GM18517 (cell line): ENCODE measurements at regions not wholly inside any gene's neighbourhood (a gene's known extent, or its start where the extent isn't known, plus 50 kb on each side); places are given as distances from the start of the nearest gene placed in this dataset.
"Not testable (repeated sequence)": the region's sequence is repeated elsewhere in the genome, so short reads cannot be mapped to it uniquely, and the experiment has no call there.

ENCODE experiments used
- ATAC-seq: cut with Tn5 transposase; IDR thresholded peaks from one replicate; pipeline ENCODE4 v1.9.1; 2021; ENCODE audit warnings: mild to moderate bottlenecking, moderate library complexity; ENCODE audit not compliant: unreplicated experiment

DNA sequence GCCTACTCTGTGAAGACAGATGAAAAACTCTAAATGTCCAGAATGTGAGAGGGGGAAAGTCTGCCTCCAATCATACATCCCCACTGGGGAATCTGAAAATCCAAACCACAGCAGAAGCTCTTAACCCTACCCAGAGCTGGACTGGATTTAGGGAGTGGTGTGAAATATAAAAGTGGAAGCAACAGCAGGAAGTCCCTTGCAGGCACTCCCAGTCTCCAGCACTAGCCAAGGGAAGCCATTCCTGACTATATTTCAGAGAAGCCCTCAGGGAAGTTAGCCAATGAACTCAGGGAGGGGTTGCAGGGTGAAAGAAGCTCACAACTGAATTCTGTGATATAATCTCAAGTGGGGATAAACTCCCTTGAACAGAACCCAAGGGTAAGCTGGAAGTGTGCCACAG lies 51.5 kb downstream of the CRPPA start:
- ATAC-seq: no peak

DNA sequence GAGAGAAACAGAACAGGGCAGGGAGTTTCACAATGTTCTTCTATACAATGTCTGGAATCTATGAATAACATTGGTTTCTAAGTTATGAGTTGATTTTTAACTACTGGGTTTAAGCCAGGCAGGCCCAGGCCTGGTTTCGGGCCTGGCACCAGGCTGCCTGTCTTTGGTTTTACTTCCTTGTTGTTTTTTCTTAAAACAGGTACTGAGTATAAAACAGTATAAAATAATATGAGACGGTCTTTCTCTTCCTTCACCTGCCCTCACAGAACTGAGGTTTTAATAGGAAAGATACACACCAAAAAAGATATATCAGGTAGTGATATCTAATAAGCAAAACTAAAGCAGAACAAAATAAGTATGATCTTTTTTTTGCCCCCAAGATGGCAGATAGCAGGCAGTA lies 52.0 kb downstream of the CRPPA start:
- ATAC-seq: not testable (repeated sequence)

DNA sequence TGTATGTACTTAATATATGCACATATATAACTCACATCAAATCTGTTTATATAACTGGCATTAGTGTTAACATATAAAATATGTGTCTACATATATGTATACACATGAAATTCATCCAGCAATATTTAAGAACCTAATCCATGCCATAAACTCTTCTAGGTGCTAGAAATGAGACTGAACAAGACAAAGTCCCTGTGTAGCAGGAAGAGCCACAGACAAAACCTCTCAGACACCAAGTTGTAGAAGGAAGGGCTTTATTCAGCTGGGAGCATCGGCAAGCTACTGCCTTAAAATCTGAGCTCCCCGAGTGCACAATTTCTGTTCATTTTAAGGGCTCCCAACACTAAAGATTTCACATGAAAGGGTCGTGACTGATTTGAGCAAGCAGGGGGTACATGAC lies 52.5 kb downstream of the CRPPA start:
- ATAC-seq: no peak

DNA sequence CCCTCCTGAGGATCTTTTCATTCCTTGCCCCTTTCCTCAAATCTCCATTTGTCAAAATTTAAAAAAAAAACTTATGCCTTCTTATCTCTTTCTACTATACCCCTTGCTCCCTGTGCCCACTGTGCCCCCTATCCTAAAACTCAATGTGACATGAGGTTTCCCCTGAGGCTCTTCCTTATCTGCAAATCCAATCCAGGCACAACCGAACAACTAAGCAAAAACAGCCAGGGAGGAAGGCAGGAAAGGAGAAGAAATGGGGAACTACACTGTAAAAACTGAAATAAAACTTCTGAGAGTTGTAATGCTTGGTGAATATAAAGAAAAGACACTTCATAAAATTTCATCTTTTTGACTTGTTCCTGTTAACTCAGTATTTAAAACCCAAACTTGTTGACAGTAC lies 54.2 kb downstream of the CRPPA start:
- no peak for ATAC-seq

DNA sequence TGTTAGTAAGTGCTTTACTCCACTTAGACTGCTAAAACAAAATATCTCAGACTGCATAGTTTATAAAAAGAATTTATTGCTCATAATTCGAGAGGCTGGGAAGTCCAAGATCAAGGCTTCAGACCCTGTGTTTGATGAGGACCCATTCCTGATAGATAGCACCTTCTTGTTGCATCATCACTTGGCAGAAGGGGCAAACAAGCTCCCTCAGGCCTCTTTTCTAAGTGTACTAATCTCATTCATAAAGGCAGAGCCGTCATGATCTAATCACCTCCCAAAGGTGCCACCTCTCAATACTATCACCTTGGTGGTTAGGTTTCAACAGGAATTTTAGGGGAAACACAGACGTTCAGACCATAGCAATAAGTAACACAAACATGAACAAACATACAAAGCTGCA lies 55.4 kb downstream of the CRPPA start:
- ATAC-seq: no peak

DNA sequence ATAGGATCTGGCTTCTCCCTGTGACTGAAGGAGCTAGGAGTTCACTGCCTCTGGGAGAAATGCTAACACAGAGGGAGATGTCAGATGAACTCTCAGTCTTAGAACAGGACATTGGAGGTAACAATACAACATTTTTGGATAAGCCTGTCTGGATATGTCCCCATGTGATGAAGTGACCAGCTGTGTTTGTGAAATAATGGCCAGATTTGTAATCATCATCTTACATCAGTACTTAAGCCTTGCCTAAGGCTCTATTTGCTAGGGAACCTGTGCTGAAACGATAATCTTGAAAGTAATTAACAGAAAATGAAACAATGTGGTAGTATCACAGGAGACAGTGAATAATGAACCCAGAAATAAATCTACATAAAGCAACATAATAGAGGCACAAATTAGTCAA lies 56.2 kb downstream of the CRPPA start:
- peak; percentile 45 for ATAC-seq

DNA sequence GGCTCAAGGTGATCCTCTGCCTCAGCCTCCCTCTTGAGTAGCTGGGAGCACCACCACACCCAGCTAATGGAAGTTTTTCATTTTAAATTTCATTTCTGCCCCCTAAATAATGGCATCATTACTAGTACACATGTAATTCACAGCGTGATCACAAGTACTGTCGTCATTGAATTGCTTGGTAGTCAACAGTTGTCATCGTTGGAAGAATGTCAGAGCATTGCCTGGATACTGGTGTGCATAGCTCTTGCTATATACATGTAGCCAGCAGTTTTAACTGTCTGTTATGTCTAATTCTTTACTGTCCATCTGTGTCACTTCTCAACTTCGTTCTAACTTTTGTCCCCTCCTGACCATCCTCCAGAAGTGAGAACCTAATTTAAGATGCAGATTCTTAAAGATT lies 62.1 kb downstream of the CRPPA start:
- no peak for ATAC-seq

DNA sequence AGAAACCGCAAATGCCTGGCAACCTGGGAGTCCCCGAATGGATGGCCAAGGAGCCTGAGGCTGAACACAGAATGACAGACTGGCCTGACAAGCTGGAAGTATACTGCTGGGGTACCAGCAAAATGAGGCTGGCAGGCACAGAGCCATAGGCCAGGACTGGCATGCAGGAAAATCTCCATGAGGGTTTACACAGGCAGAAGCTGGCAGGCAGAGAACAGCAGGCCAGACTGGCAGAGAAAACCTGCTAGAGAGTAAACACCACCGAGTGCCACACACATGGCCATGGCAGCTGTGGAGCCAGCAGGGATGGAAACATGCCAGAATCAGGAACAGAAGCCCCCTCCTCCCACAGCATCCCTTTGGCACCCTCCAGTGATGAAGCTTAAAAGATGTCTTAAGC lies 63.4 kb downstream of the CRPPA start:
- no peak for ATAC-seq

DNA sequence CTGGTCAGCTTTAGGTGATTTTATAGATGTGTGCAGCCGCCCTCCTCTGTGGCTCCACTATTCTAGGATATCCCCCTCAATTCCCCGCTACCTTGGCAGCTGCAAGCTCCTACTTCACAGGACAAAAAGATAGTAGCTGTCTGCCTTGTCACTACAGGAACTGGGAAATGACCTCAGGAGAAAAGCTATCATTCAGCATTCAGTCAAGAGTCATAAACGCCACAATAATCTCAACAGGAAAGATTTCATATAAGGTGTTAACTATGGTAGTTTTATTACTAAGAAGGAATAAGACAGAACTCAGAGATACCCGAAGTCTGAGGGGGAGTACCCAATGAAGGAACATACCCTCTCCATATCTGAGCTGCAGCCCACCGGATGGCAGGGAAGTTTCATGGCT lies 63.9 kb downstream of the CRPPA start:
- no peak for ATAC-seq

DNA sequence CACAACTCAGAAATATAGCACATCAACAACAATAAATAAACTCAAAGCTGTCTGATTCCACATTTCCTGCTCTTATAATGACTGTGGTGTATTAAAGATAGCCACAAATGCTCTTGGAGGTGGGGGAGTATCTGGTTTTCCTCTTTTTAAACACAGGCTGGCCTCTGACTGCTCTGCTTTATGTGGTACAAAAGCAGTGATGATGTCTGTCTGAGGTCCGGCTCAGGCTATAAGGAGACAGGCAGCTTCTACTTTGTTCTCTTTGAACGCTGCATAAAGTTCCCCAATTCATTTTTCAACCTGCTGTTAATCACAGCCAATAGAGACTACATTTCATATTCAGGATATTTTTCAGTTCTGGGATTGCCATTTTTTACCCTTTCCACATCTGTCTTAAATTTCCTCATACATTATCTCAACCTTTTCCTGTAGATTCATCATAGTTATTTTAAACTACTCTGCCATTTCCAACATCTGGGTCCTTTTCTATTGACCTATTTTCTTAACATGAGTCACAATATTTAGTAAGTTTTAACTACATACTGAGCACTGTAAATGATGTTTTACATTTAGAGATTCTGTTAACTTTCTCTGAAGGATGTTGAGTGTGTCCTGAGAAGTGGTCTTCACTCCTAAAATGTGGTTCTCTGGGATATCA lies 64.9 kb downstream of the CRPPA start:
- ATAC-seq: no peak

DNA sequence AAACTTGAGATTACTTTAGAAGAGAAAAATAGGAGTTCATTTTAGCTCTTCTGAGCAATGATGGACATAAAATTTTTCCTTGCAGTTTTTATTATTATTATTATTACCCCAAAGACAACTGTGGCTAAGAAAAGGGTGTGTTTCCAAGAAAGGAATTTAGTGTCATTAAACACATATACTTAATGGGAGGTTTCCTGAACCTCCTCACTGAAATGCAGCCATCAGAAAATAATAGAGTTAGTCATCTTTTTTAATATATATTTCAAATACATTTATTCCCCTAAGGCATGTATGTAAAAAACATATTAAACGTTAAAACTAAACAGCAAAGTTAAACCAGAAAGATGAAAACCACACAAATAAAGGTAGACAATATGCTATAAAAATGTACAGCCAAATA lies 66.8 kb downstream of the CRPPA start:
- ATAC-seq: no peak

DNA sequence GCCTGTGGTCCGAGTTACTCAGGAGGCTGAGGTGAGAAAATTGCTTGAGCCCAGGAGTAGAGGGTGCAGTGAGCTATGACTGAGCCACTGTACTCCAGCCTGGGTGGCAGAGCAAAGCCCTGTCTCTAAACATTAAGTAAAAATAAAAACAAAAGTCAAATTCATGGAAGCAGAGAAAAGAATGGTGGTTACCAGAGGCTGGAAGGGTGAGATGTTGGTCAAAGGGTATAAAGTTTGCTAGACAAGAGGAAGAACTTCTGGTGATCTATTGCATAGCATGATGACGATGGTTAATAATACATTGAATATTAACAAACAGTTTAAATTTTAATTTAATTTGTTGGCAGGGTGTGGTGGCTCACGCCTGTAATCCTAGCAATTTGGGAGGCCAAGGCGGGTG lies 68.1 kb downstream of the CRPPA start:
- ATAC-seq: no peak

DNA sequence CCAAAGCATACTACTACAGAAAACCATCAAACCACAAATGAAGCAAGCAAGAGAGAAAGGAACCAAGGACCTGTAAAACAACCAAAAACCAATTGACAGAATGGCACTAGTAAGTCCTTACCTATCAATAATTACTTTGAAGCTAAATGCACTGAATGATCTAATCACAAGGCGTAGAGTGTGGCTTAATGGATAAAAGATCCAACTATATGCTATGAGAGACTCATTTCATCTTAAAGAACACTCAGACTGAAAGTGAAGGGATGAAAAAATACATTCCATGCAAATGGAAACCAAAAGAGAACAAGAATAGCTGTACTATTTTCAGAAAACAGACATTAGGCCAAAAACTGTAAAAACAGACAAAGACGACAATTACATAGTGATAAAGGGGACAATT lies 70.7 kb downstream of the CRPPA start:
- ATAC-seq: peak; percentile 74

DNA sequence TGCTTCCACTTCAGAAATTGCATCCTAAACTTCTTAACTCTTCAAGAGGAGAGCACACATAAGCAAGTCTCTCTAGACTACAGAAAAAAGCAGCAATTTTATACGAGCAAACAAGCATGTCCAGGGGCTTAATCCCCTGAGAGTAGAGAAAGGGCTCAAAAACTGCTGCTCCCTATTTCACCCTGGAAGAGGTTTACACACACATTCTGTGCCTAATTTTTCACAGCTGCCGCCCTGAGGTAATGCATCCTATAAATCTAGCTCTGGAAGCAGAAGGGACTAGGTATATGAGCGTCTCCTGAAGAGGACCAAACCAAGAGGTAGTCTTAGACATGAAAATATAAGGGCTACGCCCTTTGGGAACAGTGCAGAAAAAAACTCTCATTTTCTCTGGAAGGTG lies 73.1 kb downstream of the CRPPA start:
- ATAC-seq: no peak

DNA sequence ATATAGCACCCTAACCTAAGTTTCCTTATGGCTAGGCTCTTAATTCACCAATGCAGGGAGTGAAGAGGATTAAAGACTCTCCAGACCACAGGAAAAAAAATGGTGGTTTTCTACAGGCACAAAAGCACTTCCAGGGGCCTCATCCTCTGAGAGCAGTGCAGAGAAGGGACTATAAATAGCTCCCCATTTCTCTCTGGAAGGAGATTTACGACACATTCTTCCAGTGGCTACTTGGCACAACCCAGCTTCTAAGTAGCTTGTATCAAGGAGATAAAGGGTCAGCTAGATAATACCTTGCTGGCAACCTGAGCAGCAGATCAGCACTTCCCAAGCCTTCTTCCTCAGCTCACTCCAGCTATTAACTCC lies 73.5 kb downstream of the CRPPA start:
- ATAC-seq: no peak

DNA sequence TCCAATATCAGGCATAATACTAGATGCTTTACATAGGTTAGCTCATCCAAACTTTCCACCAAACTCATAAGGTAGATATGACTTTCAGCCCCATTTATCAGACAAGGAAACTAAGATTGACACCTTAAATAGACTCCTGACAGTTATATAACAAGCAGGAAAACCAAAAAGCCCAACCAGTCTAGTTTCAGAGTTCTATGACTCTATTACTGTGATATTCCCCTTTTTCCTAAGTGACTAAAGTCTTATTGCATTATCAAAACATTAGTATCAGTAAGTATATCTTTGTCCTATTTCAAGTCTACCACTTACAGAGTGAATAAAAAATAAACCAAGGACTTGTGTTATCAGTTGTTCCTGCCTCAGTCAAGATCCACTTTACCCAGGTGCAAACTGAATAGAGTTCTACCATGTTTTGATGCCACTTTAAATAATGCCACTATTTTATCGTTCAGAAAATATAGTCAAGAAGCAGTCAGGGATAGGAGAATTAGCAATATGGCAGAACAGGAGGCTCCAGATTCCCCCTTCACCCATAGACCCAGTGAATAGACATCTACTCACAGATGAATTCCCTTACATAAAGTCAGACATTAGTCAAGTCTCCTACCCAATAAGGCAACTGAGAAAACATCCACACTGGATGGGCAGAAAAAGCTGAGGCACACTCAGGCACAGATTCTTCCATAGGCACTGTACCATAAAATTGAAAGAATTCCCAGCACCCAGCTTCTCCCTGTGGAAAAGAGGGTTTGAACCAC lies 74.1 kb downstream of the CRPPA start:
- no peak for ATAC-seq

DNA sequence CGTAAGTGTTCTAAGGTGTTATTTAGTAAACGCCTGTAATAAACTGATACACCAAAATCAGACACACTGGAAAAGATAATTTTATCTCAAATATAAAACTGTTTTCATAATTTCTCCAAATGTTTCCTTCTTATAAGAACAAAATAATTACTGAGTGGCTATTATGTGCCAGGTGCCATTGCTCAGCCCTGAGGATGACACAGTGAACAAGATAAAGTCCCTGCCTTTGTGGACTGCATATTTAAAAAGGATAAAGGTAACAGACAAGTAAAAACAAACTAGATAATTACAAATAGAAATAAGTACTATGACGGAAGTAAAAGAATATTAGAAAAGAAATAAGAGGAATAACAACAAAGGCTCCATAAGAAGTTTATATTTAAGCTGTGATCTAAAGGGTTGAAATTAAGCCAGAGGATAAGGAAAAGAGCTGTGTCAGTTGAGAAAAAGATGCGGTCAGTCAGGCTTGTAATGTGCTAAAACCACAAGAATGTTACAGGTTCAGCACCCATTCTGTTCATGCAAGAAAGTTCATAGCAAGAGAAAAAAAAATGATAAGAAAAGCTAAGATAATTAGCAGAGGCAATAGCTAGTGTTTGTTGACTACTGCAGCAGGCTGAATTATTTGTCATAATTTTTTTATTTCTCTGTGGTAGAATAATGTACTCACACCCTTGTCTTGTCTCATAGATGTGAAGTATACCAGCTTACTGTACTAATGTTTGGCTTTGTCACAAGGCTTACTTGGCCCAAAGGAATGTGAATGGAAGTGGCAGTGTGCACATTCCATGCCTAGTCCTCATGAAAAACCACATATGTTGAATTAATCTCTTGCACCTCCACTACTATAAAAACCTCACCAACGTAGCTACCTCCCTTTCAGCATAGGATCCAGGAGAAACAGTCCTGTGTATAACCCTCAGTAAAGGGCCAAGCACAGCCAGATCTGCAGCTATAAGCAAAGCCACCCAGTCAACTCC lies 75.1 kb downstream of the CRPPA start:
- peak; percentile 64 for ATAC-seq

DNA sequence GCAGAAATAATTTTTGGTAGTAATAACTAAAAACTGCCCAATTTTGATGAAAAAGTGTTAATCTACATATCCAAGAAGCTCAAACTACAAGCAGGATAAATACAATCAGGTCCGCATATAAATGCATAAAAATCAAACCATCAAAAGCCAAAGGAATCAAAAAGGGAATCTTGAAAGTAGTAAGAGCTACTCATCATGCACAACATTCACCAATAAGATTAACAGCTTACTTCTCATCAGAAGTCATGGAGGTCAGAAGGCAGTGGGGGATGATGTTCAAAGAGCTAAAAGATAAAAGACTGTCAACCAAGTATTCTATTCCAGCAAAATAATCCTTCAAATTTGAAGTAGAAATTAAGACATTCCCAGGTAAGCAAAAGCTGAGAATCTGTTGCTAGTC lies 76.4 kb downstream of the CRPPA start:
- ATAC-seq: no peak

DNA sequence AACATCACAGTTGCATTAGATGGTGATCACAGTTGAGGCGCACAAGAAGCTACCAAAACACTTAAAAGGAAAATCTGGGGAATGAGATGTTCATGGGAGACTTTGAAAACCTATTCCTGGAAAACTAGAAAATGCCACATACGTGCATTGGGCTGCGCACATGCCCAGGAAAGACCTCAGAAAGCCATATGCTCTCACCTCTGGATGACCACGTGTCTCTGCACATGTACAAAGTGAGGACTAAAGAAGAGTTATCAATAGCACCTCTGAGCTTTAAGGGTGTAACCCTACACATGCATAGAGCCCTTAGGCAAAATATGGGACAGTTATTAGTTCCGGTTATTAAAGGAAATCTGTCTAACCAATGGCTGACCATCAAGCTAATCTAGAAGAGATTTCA lies 77.7 kb downstream of the CRPPA start:
- no peak for ATAC-seq

DNA sequence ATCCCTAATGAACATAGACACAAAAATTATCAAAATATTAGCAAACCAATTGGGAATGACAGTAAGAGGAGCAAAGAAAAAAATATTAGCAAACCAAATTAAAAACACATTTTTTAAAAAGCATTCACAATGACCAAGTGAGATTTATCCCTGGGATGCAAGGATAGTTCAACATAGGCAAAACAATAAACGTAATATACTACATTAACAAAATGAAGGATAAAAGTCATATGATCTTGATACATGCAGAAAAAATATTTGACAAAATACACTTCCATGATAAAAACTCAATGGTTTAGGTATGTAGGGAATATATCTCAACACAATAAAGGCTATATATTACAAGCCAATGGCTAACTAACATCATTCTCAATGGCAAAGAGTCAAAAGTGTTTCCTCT lies 83.3 kb downstream of the CRPPA start:
- no peak for ATAC-seq

DNA sequence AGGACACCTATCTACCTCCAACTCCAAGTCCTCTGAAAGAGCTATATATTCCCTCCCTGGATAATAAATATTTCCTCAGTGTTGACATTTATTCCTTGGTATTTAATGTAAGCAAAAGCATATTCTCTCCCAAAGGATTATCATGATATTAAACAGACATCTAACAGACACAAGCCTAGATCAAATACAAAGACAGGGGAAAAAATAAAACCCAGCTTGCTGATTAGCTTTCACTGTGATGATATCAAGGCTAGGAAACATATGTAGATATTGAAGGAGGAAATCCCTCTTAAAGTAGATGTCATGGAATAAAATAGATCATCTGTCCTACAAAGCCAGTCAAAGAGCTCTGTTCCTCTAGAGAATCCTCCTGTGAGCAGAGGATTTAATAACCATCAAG lies 95.2 kb downstream of the CRPPA start:
- ATAC-seq: no peak

DNA sequence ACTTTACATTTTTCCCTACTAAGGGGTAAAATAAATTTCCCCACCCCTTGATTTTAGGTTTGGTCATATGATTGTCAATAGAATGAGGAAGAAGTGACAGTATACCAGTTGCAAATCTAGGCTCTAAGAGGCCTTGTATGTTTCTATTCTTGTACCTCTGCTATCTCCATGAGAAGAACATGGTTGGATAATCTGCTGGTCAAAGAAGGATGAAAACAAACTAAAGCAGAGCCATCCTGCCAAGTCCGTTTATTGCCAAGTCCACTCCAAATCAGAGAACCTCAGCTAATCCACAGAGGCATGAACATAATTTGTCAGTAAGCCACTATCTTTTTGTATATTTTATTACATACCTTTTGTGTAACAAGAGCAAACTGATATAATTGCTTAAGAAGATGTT lies 98.0 kb downstream of the CRPPA start:
- ATAC-seq: no peak
